ENCODE measurements at regions not wholly inside any gene's neighbourhood (a gene's known extent, or its start where the extent isn't known, plus 50 kb on each side); places are given as distances from the start of the nearest gene placed in this dataset.
A peak's percentile ranks its signal among the peaks of the same experiment; 100 is the strongest.

DNA sequence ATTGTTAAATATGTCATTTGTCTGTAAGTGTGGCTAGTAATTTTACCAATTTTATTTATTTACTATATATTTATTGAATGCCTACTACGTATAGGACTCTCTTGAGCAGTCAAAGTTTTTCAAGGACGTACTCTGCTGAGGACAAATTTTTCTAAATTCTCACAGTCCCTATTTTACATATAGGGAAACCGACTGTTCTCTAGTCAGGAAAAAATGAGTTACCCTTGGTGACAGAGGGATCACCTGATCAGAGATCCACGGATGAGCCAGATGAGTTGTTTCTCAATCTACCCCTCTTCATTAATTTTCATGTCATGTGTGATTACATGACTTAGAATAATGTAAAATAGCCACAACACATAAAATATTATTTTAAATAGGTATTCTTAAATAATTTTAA is 96.2 kb upstream of the SLC38A2 start:
- intact Hi-C loops (cut with micrococcal nuclease), result loop anchor here (1.0 kb wide), 1 partner anchor 24 kb away; no protein-coding TSS in a partner anchor
- DNase-seq (ENCODE audit: low read depth, low spot score) (no peak), FAIRE-seq (no peak)
- Histone ChIP-seq H3K27ac (ENCODE audit: insufficient read depth, low read depth, low read length) (no peak overlapping the region), H3K9me1 (replicated peaks; ENCODE audit: control insufficient read depth, extremely low read depth, insufficient read depth, low read length) (no peaks in the 10 kb centered on the region), H3K9ac (replicated peaks; ENCODE audit: extremely low read depth, insufficient read depth, low read length) (no peak overlapping the region), H2AFZ (ENCODE audit: low read depth, low read length) (no peak overlapping the region), H3K4me3 (replicated peaks in 1 of 3; ENCODE audit: insufficient read depth in 1 of 3, low read depth in 1 of 3, low read length in 3 of 3) (no peak overlapping the region), H3K4me1 (ENCODE audit: control insufficient read depth, extremely low read depth, insufficient read depth, low read length) (peaks cover 53% of the 10 kb centered on the region), H3K27me3 (ENCODE audit: control insufficient read depth in 2 of 2, insufficient read depth in 2 of 2, low read length in 2 of 2) (no peaks in the 10 kb centered on the region), H4K20me1 (replicated peaks; ENCODE audit: control insufficient read depth, extremely low read depth, insufficient read depth, low read length) (no peaks in the 10 kb centered on the region), H3K9me3 (replicated peaks; ENCODE audit: control insufficient read depth, insufficient read depth, low read length) (no peaks in the 10 kb centered on the region), H3K79me2 (ENCODE audit: control insufficient read depth, insufficient read depth, low read length) (no peaks in the 10 kb centered on the region), H3K4me2 (ENCODE audit: insufficient read depth, low read length) (peak overlapping the region; percentile 52), H3K36me3 (ENCODE audit: control insufficient read depth in 2 of 2, extremely low read depth in 1 of 2, insufficient read depth in 2 of 2, low read length in 2 of 2) (no peaks in the 10 kb centered on the region)
- BruUV-seq (replicated peaks), result no TSS peak
- no peak for TF ChIP-seq GATA2 (IDR thresholded peaks at IDR 0.05; ENCODE audit: insufficient read depth, insufficient read length, low read depth, low read length)
- TF ChIP-seq, protein P1, sequence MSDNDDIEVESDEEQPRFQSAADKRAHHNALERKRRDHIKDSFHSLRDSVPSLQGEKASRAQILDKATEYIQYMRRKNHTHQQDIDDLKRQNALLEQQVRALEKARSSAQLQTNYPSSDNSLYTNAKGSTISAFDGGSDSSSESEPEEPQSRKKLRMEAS (IDR thresholded peaks at IDR 0.05; ENCODE audit: insufficient read depth, insufficient read length), result no peak
- no peak for TF ChIP-seq POLR2AphosphoS5 (IDR thresholded peaks at IDR 0.05; ENCODE audit: insufficient read depth, low read depth, low read length)
- TF ChIP-seq MYC (IDR thresholded peaks at IDR 0.05; ENCODE audit: low read depth, low read length), result no peak
- no peak for TF ChIP-seq POLR2A (IDR thresholded peaks at IDR 0.05; ENCODE audit: low read depth, low read length)
- TF ChIP-seq, protein P2, sequence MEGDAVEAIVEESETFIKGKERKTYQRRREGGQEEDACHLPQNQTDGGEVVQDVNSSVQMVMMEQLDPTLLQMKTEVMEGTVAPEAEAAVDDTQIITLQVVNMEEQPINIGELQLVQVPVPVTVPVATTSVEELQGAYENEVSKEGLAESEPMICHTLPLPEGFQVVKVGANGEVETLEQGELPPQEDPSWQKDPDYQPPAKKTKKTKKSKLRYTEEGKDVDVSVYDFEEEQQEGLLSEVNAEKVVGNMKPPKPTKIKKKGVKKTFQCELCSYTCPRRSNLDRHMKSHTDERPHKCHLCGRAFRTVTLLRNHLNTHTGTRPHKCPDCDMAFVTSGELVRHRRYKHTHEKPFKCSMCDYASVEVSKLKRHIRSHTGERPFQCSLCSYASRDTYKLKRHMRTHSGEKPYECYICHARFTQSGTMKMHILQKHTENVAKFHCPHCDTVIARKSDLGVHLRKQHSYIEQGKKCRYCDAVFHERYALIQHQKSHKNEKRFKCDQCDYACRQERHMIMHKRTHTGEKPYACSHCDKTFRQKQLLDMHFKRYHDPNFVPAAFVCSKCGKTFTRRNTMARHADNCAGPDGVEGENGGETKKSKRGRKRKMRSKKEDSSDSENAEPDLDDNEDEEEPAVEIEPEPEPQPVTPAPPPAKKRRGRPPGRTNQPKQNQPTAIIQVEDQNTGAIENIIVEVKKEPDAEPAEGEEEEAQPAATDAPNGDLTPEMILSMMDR (IDR thresholded peaks at IDR 0.05; ENCODE audit: extremely low read depth in 1 of 2, insufficient read depth in 1 of 2, low read depth in 1 of 2, low read length in 2 of 2), result no peak
- TF ChIP-seq JUN (IDR thresholded peaks at IDR 0.05; ENCODE audit: borderline replicate concordance, insufficient read depth, insufficient read length, low read depth), result no peak
- TF ChIP-seq EZH2 (IDR thresholded peaks at IDR 0.05; ENCODE audit: borderline replicate concordance, low read depth, low read length, severe bottlenecking), result no peak
- no peak for TF ChIP-seq FOS (IDR thresholded peaks at IDR 0.05; ENCODE audit: borderline replicate concordance, insufficient read depth, low read length)
- ChIA-PET CTCF (interaction anchor here (3.3 kb wide), 1 partner anchor 9 kb away, joined by 13 read pairs; no protein-coding TSS in a partner anchor), POLR2A (no interaction called here)
- dilution Hi-C loops (cut with MboI; ENCODE audit: extremely low pct_ligation_motif_present, low sequenced_read_pairs), result no loop called here

Data from endothelial cell of umbilical vein (primary cell).